Esophagus muscularis mucosa (tissue), 4 donors: ENCODE measurements at regions not wholly inside any gene's neighbourhood (a gene's known extent, or its start where the extent isn't known, plus 50 kb on each side); places are given as distances from the start of the nearest gene placed in this dataset.

Experiments used
- DNase-seq: peaks from one replicate; pipeline ENCODE4 v3.0.0-alpha.2; 2017; ENCODE audit errors: extremely low spot score
- H3K27ac ChIP-seq, 4 donors: fragments of 200-600 bp; sonication (generic); replicated peaks in 1 of 4; 1 replicate in 3 of 4; 2 replicates in 1 of 4; pipeline ENCODE4 v1.5.1; 2016 to 2019; ENCODE audit warnings: mild to moderate bottlenecking in 1 of 4
- H3K27me3 ChIP-seq, 4 donors: fragments of 200-600 bp; sonication (generic); one replicate each; pipeline versions ENCODE4 v1.5.1 to v1.6.0; 2016 to 2019
- H3K36me3 ChIP-seq, 4 donors: fragments of 200-600 bp; sonication (generic); one replicate each; pipeline ENCODE4 v1.5.1; 2016 to 2019
- H3K4me1 ChIP-seq, 4 donors: fragments of 200-600 bp; sonication (generic); one replicate each; pipeline ENCODE4 v1.5.1; 2016 to 2019
- H3K4me3 ChIP-seq, 4 donors: fragments of 200-600 bp; sonication (generic); 1 replicate in 2 of 4; 2 replicates in 2 of 4; pipeline ENCODE4 v1.5.1; 2016 to 2019; ENCODE audit warnings: mild to moderate bottlenecking in 4 of 4, moderate library complexity in 1 of 4
- H3K9me3 ChIP-seq, 4 donors: fragments of 200-600 bp; sonication (generic); 1 replicate in 3 of 4; 2 replicates in 1 of 4; pipeline ENCODE4 v1.5.1; 2016 to 2019
- EP300 ChIP-seq: sonication (generic); formaldehyde crosslinking; IDR thresholded peaks from one replicate; pipeline ENCODE4 v1.6.1; 2017; ENCODE audit warnings: antibody characterized with exemption
- POLR2A ChIP-seq: fragments of 450-650 bp; IDR thresholded peaks from one replicate; pipeline ENCODE4 v1.6.1; 2017; ENCODE audit warnings: antibody characterized with exemption, moderate library complexity, mild to moderate bottlenecking, low read depth
- POLR2AphosphoS5 ChIP-seq, 2 donors: sonication (generic); formaldehyde crosslinking; IDR thresholded peaks; one replicate each; pipeline ENCODE4 v1.6.1; 2017; ENCODE audit warnings: antibody characterized with exemption in 2 of 2
- WGBS: methylation state at CpG from one replicate; pipeline ENCODE4 v1.1.5; 2018; 5-methylcytosine and 5-hydroxymethylcytosine counted together
- intact Hi-C: fragments of 100-400 bp; cut with DNase I; formaldehyde crosslinking; loops from one replicate; pipeline ENCODE4 v1.15.1; 2023
- TF ChIP-seq, protein P1 (sequence below), 3 experiments: fragments of 200-600 bp in 2 of 3; fragments of 450-650 bp in 1 of 3; sonication (generic) in 2 of 3; IDR thresholded peaks; one replicate each; pipeline ENCODE4 v1.5.1; 2017 to 2019; ENCODE audit warnings: antibody characterized with exemption in 3 of 3, mild to moderate bottlenecking in 2 of 3, moderate library complexity in 1 of 3

DNA sequence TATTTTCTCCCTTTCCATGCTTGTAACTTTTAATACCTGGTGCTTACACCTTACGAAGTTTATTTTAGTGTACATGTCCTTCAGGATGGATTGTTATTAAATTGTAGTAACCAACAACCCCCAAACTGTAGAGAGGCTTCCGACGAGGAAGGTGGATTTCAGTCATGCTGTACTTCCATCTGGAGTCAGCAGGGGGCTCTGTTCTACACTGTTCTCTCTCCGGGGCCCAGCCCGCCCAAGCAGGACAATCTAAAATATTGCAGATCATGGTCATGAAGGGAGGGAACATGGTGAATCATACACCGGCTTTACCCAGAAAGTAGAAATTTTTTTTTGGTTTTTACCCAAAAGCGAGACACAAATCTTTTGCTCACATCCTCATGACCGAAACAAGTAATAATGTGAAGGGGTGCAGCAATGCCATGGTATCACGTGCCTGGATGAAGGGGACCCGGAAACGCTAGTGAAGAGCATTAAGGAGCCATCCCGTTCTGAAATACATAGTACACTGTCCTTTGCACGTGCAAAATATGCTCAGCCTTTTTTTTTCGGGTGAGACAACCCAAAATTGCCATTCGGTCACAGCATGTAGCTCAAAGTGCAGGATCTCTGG is 884.8 kb downstream of the EPHA4 start:
- DNase-seq: no peak
- TF ChIP-seq POLR2A (no peak), POLR2AphosphoS5 (IDR thresholded peaks at IDR 0.05) (peak in 1 of 2 donors; percentile 38)
- TF ChIP-seq, protein P1, sequence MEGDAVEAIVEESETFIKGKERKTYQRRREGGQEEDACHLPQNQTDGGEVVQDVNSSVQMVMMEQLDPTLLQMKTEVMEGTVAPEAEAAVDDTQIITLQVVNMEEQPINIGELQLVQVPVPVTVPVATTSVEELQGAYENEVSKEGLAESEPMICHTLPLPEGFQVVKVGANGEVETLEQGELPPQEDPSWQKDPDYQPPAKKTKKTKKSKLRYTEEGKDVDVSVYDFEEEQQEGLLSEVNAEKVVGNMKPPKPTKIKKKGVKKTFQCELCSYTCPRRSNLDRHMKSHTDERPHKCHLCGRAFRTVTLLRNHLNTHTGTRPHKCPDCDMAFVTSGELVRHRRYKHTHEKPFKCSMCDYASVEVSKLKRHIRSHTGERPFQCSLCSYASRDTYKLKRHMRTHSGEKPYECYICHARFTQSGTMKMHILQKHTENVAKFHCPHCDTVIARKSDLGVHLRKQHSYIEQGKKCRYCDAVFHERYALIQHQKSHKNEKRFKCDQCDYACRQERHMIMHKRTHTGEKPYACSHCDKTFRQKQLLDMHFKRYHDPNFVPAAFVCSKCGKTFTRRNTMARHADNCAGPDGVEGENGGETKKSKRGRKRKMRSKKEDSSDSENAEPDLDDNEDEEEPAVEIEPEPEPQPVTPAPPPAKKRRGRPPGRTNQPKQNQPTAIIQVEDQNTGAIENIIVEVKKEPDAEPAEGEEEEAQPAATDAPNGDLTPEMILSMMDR (IDR thresholded peaks at IDR 0.05): peak; percentile 84 to 91 (median 84)

DNA sequence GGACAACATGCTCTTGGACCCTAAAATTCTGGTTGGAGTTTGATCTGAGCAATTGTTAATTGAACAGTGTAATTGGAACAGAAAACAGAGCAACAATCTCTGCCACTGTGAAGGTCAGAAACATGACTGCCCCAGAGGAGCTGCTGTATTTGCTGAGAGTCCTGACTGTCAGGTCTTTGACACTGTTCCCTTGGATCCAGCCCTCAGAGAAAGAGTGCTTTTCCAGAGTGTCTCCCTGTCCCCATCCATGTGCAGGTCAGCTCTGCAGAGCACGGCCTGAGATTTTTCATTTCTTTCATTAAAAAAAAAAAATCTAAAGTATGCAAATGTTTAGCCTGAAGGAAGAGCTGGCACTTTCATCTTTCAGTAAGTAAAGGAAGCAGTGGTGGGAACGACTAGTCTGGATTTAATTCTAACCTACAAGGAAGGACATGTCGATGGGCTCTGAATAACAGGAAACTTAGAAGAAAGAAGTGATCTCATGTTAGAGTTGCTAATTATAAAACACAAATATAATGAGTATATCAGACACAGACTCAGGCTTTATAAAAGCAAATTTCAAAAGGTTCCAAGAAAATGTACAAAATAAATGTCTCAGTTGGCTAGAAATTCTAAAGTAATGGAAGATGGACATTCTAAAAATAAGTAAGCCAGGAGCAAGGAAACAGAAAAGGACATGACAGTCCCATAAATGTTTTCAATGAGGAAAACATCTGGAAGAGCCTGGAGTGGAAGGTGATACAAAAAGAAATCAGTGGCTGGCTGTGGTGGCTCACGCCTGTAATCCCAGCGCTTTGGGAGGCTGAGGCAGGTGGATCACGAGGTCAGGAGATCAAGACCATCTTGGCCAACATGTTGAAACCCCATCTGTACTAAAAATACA is 876.5 kb downstream of the EPHA4 start:
- no peak for DNase-seq
- no peak overlapping the region for H3K27ac ChIP-seq
- WGBS: 64% methylated on average over 6 of the region's 6 CpGs
- intact Hi-C loops: no loop called here
- H3K27me3 ChIP-seq: no peaks in the 10 kb centered on the region
- TF ChIP-seq EP300 (no peak), POLR2A (no peak), POLR2AphosphoS5 (IDR thresholded peaks at IDR 0.05) (no peak)
- TF ChIP-seq, protein P1 (IDR thresholded peaks at IDR 0.05): no peak
- H3K4me3 ChIP-seq: no peak overlapping the region
- no peaks in the 10 kb centered on the region for H3K36me3 ChIP-seq
- H3K9me3 ChIP-seq: peaks cover 0 to under 1% (median under 1%) of the 10 kb centered on the region in 4 donors
- H3K4me1 ChIP-seq: no peaks in the 10 kb centered on the region

More for the DNA sequence above, 884.8 kb downstream of the EPHA4 start:
- intact Hi-C loops: loop anchor here (1.0 to 2.0 kb wide), 2 partner anchors 886 to 1281 kb away; no protein-coding TSS in a partner anchor
- H3K4me3 ChIP-seq: no peak overlapping the region
- H3K9me3 ChIP-seq: no peaks in the 10 kb centered on the region
- H3K36me3 ChIP-seq: no peaks in the 10 kb centered on the region
- 48% methylated on average over 15 of the region's 15 CpGs for WGBS
- no peak overlapping the region for H3K27ac ChIP-seq
- peaks cover 0 to 4% (median 1%) of the 10 kb centered on the region in 4 donors for H3K4me1 ChIP-seq
- no peaks in the 10 kb centered on the region for H3K27me3 ChIP-seq

- Histone ChIP-seq H3K9me3 (peaks cover 0 to 7% (median 4%) of the 10 kb centered on the region in 4 donors), H3K36me3 (no peaks in the 10 kb centered on the region), H3K4me1 (no peaks in the 10 kb centered on the region), H3K27ac (no peak overlapping the region), H3K27me3 (no peaks in the 10 kb centered on the region), H3K4me3 (no peak overlapping the region)
- DNase-seq: no peak
- intact Hi-C loops: no loop called here
- TF ChIP-seq POLR2AphosphoS5 (IDR thresholded peaks at IDR 0.05) (no peak), EP300 (no peak), POLR2A (no peak)
- TF ChIP-seq, protein P1 (IDR thresholded peaks at IDR 0.05): no peak
- 83% methylated on average over 6 of the region's 6 CpGs for WGBS
Observed at GRCh38 chr2:220696280-220696669, 875.8 kb downstream of the EPHA4 start.

GRCh38 chr2:220697011-220697410 is 875.1 kb downstream of the EPHA4 start:
- 92% methylated on average over 2 of the region's 2 CpGs for WGBS
- TF ChIP-seq, protein P1 (IDR thresholded peaks at IDR 0.05): no peak
- TF ChIP-seq POLR2A: no peak
- no peak for TF ChIP-seq EP300
- no peak for TF ChIP-seq POLR2AphosphoS5 (IDR thresholded peaks at IDR 0.05)
- Histone ChIP-seq H3K4me1 (no peaks in the 10 kb centered on the region), H3K36me3 (no peaks in the 10 kb centered on the region), H3K27me3 (no peaks in the 10 kb centered on the region), H3K4me3 (no peak overlapping the region), H3K27ac (no peak overlapping the region), H3K9me3 (peaks cover 0 to 9% (median 4%) of the 10 kb centered on the region in 4 donors)
- intact Hi-C loops: no loop called here
- DNase-seq: no peak
